PC-9 (cell line): ENCODE measurements at regions not wholly inside any gene's neighbourhood (a gene's known extent, or its start where the extent isn't known, plus 50 kb on each side); places are given as distances from the start of the nearest gene placed in this dataset.

Experiments
- BruUV-seq: library from RNA; stranded (reverse); fragments of 400-500 nt; replicated peaks from 2 replicates; lab custom pipeline; 2021; lab: Mats Ljungman, UMichigan
- CTCF ChIA-PET: fragments of 300-600 bp; sonication (Branson Sonifier 250); formaldehyde crosslinking; loops from one replicate; lab custom pipeline; 2022; ENCODE audit warnings: antibody characterized with exemption; lab: Charles Lee
- POLR2A ChIA-PET: fragments of 300-600 bp; sonication (Branson Sonifier 250); formaldehyde crosslinking; loops from one replicate; lab custom pipeline; 2022; ENCODE audit warnings: antibody characterized with exemption; ENCODE audit not compliant: unreplicated experiment; lab: Charles Lee
- DNase-seq, 2 experiments: peaks; one replicate each; pipeline versions ENCODE4 v3.0.0 to v3.0.0-alpha.2; 2015 to 2022; ENCODE audit warnings: mixed read lengths in 1 of 2
- H2AFZ ChIP-seq: fragments of 200-600 bp; sonication (generic); 2 replicates; pipeline ENCODE4 v1.8.1; 2017; ENCODE audit warnings: antibody characterized with exemption
- H3F3A ChIP-seq: fragments of 200-600 bp; sonication (generic); 2 replicates; pipeline ENCODE4 v1.8.1; 2017; ENCODE audit warnings: antibody characterized with exemption, mild to moderate bottlenecking, low read depth; ENCODE audit not compliant: insufficient read depth
- H3K27ac ChIP-seq: fragments of 200-600 bp; sonication (generic); 2 replicates; pipeline ENCODE4 v1.6.1; 2016; ENCODE audit warnings: mixed run types
- H3K27me3 ChIP-seq: fragments of 200-600 bp; sonication (generic); 2 replicates; pipeline ENCODE4 v1.6.1; 2016; ENCODE audit warnings: low read depth, mixed run types; ENCODE audit not compliant: insufficient read depth
- H3K36me3 ChIP-seq: fragments of 200-600 bp; sonication (generic); 2 replicates; pipeline ENCODE4 v1.6.1; 2016; ENCODE audit warnings: low read depth, mixed run types
- H3K4me1 ChIP-seq: fragments of 200-600 bp; sonication (generic); replicated peaks from 2 replicates; pipeline ENCODE4 v1.6.1; 2016; ENCODE audit warnings: mixed run types; ENCODE audit not compliant: insufficient read depth
- H3K4me2 ChIP-seq: fragments of 200-600 bp; sonication (generic); 2 replicates; pipeline ENCODE4 v1.6.1; 2017; ENCODE audit warnings: mixed run types
- H3K4me3 ChIP-seq: fragments of 200-600 bp; sonication (generic); 2 replicates; pipeline ENCODE4 v1.6.1; 2016; ENCODE audit warnings: mixed run types
- H3K79me2 ChIP-seq: fragments of 200-600 bp; sonication (generic); 2 replicates; pipeline ENCODE4 v1.6.1; 2017; ENCODE audit warnings: low read depth, mixed run types
- H3K9me2 ChIP-seq: fragments of 200-600 bp; sonication (generic); 2 replicates; pipeline ENCODE4 v1.8.1; 2017; ENCODE audit warnings: mild to moderate bottlenecking; ENCODE audit not compliant: insufficient read depth
- H3K9me3 ChIP-seq: fragments of 200-600 bp; sonication (generic); 2 replicates; pipeline ENCODE4 v1.8.1; 2016; ENCODE audit warnings: low read depth; ENCODE audit not compliant: insufficient read depth
- H4K20me1 ChIP-seq: fragments of 200-600 bp; sonication (generic); 2 replicates; pipeline ENCODE4 v1.8.1; 2017; ENCODE audit not compliant: insufficient read depth
- CTCF ChIP-seq: fragments of 200-600 bp; sonication (generic); conservative IDR thresholded peaks from 2 replicates; pipeline ENCODE4 v1.6.1; 2017; ENCODE audit warnings: mixed run types, antibody characterized with exemption, mild to moderate bottlenecking, moderate library complexity
- EZH2 ChIP-seq: fragments of 200-600 bp; sonication (generic); IDR thresholded peaks from 2 replicates; pipeline ENCODE4 v1.8.0; 2017; ENCODE audit warnings: antibody characterized with exemption, low read depth
- intact Hi-C: fragments of 100-400 bp; cut with micrococcal nuclease; formaldehyde crosslinking; loops from one replicate; pipeline ENCODE4 v1.10.0; 2022; ENCODE audit not compliant: unreplicated experiment

- Histone ChIP-seq H3F3A (no peaks in the 10 kb centered on the region), H4K20me1 (no peaks in the 10 kb centered on the region), H2AFZ (no peak overlapping the region), H3K9me2 (no peaks in the 10 kb centered on the region; the same call in 1 of the 2 replicates), H3K36me3 (no peaks in the 10 kb centered on the region), H3K4me3 (no peak overlapping the region), H3K27me3 (no peaks in the 10 kb centered on the region), H3K9me3 (no peaks in the 10 kb centered on the region), H3K27ac (no peak overlapping the region), H3K79me2 (no peaks in the 10 kb centered on the region), H3K4me1 (no peaks in the 10 kb centered on the region), H3K4me2 (no peak overlapping the region)
- no TSS peak for BruUV-seq
- ChIA-PET POLR2A (no interaction called here), CTCF (interaction anchor here (0.6 kb wide), 1 partner anchor 404 kb away, joined by 3 read pairs; no protein-coding TSS in a partner anchor)
- intact Hi-C loops, result loop anchor here (5.0 kb wide), 2 partner anchors 516 to 581 kb away; no protein-coding TSS in a partner anchor
- TF ChIP-seq EZH2 (no peak), CTCF (no peak)
- DNase-seq, result no peak
Measured at GRCh38 chr3:99171800-99172199, 270.3 kb upstream of the DCBLD2 start.

- Histone ChIP-seq H3F3A (no peaks in the 10 kb centered on the region), H3K27ac (no peak overlapping the region), H3K4me2 (no peak overlapping the region), H3K4me3 (no peak overlapping the region), H3K27me3 (no peaks in the 10 kb centered on the region), H3K36me3 (no peaks in the 10 kb centered on the region), H4K20me1 (no peaks in the 10 kb centered on the region), H3K9me2 (no peaks in the 10 kb centered on the region; the same call in 1 of the 2 replicates), H2AFZ (no peak overlapping the region), H3K79me2 (no peaks in the 10 kb centered on the region), H3K4me1 (no peaks in the 10 kb centered on the region), H3K9me3 (no peaks in the 10 kb centered on the region)
- BruUV-seq, result no TSS peak
- TF ChIP-seq CTCF, result no peak
- TF ChIP-seq EZH2, result no peak
- DNase-seq, result no peak
- ChIA-PET CTCF (interaction anchor here (0.9 kb wide), 1 partner anchor 148 kb away, joined by 6 read pairs; no protein-coding TSS in a partner anchor), POLR2A (no interaction called here)
- intact Hi-C loops, result loop anchor here (5.0 kb wide), 2 partner anchors 516 to 581 kb away; no protein-coding TSS in a partner anchor
Measured at GRCh38 chr3:99170867-99171517, 269.5 kb upstream of the DCBLD2 start.

- TF ChIP-seq EZH2 (no peak), CTCF (no peak)
- Histone ChIP-seq H3K36me3 (no peaks in the 10 kb centered on the region), H3K27me3 (no peaks in the 10 kb centered on the region), H2AFZ (no peak overlapping the region), H3K9me3 (0 out of 2 replicates have a peak, but pooled peaks cover 3% of the 10 kb centered on the region), H3K9me2 (no peaks in the 10 kb centered on the region; the same call in 1 of the 2 replicates), H3F3A (no peaks in the 10 kb centered on the region), H3K79me2 (no peaks in the 10 kb centered on the region), H3K27ac (no peak overlapping the region), H3K4me3 (no peak overlapping the region), H4K20me1 (no peaks in the 10 kb centered on the region), H3K4me2 (no peak overlapping the region), H3K4me1 (no peaks in the 10 kb centered on the region)
- DNase-seq, result no peak
- intact Hi-C loops, result no loop called here
- BruUV-seq, result no TSS peak
- ChIA-PET POLR2A (no interaction called here), CTCF (no interaction called here)
Measured at GRCh38 chr3:99167071-99167470, 265.6 kb upstream of the DCBLD2 start.
